ENCODE measurements at regions not wholly inside any gene's neighbourhood (a gene's known extent, or its start where the extent isn't known, plus 50 kb on each side); places are given as distances from the start of the nearest gene placed in this dataset.

DNA sequence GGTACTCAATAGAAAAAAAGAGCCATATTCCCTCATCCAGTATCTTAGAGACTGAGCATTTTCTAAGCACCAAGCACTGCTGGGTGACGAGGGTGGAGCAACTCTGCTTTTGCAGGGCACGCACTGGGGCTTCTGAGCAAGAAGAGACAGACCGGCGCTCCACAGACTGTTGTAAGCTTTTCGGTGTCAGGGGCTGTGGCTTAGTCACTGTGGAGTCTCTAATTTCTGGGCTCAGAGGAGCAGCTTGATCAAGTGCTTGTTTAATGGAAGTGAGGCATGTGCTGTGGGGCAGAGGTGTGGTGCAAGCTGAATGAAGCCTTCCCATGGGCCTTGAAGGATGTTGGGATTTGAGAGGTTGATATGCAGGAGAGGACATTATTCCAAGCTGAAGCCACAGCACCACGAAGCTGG lies 227.1 kb downstream of the MYCN start:
- TF ChIP-seq, protein P1, sequence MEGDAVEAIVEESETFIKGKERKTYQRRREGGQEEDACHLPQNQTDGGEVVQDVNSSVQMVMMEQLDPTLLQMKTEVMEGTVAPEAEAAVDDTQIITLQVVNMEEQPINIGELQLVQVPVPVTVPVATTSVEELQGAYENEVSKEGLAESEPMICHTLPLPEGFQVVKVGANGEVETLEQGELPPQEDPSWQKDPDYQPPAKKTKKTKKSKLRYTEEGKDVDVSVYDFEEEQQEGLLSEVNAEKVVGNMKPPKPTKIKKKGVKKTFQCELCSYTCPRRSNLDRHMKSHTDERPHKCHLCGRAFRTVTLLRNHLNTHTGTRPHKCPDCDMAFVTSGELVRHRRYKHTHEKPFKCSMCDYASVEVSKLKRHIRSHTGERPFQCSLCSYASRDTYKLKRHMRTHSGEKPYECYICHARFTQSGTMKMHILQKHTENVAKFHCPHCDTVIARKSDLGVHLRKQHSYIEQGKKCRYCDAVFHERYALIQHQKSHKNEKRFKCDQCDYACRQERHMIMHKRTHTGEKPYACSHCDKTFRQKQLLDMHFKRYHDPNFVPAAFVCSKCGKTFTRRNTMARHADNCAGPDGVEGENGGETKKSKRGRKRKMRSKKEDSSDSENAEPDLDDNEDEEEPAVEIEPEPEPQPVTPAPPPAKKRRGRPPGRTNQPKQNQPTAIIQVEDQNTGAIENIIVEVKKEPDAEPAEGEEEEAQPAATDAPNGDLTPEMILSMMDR (IDR thresholded peaks at IDR 0.05) = no peak
- no peak for TF ChIP-seq POLR2A (IDR thresholded peaks at IDR 0.05)

Data from thyroid gland (tissue), 4 donors.